ENCODE measurements at regions not wholly inside any gene's neighbourhood (a gene's known extent, or its start where the extent isn't known, plus 50 kb on each side); places are given as distances from the start of the nearest gene placed in this dataset.

DNA sequence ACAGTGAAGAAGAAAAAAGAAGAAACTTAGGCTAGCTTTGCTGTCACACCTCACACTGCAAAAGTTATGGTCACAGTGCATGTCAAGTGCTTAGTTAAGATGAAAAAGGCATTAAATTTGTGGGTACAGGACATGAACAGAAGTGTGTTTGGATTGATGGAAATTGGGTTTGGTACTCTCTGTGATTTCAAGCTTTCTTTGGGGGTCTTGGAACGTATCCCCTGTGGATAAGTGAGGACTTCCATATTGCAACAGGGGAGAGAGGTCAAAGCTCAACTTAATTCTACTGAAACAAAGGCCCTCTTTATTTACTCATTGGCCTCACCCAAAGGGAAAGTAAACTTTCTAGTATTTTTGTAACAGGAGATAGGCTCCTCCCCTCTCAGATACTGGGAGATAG is 138.3 kb upstream of the FUT9 start:
- TF ChIP-seq, protein P1, sequence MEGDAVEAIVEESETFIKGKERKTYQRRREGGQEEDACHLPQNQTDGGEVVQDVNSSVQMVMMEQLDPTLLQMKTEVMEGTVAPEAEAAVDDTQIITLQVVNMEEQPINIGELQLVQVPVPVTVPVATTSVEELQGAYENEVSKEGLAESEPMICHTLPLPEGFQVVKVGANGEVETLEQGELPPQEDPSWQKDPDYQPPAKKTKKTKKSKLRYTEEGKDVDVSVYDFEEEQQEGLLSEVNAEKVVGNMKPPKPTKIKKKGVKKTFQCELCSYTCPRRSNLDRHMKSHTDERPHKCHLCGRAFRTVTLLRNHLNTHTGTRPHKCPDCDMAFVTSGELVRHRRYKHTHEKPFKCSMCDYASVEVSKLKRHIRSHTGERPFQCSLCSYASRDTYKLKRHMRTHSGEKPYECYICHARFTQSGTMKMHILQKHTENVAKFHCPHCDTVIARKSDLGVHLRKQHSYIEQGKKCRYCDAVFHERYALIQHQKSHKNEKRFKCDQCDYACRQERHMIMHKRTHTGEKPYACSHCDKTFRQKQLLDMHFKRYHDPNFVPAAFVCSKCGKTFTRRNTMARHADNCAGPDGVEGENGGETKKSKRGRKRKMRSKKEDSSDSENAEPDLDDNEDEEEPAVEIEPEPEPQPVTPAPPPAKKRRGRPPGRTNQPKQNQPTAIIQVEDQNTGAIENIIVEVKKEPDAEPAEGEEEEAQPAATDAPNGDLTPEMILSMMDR (IDR thresholded peaks at IDR 0.05), result no peak
- TF ChIP-seq POLR2A (IDR thresholded peaks at IDR 0.05; ENCODE audit: low read depth) (no peak), EP300 (IDR thresholded peaks at IDR 0.05) (no peak)
